HG03442 (cell line): ENCODE measurements at regions not wholly inside any gene's neighbourhood (a gene's known extent, or its start where the extent isn't known, plus 50 kb on each side); places are given as distances from the start of the nearest gene placed in this dataset.
A peak's percentile ranks its signal among the peaks of the same experiment; 100 is the strongest.

Experiments
- ATAC-seq: cut with Tn5 transposase; IDR thresholded peaks from one replicate; pipeline ENCODE4 v1.9.1; 2021; ENCODE audit warnings: mild to moderate bottlenecking, moderate library complexity; ENCODE audit not compliant: unreplicated experiment

- peak; percentile 50 for ATAC-seq
Observed at GRCh38 chr6:56772737-56773184, 130.1 kb upstream of the DST start.

DNA sequence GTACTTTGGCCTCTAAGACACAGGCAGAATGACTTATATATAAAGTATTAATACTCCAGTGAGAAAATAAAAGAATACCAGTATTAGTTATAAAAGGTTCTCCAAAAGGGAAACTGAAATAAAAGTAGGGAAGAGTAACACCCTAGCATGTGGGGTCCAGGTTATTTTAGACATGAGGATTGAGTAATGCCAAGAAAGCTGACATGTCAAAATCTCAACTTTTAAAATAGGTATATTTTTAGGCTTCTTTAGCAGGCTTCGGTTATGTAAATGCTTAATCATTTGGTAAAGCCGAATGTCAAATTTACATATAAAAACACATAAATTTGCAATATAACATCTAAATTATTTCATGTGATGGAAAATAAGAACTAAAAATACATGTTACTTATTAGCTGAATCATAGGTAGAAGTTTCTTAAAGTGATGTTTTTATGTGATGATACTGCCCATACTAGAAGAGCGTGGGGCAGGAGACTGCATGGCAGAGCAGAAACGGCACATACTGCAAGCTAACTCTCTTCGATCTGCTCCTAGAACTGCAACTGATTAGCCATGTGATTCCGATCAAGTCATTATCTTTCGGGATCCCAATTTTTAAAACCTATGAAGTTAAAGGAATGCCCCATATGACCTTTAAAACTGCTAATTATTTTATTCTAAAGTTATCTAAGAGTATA is 129.4 kb upstream of the DST start:
- ATAC-seq, result no peak

DNA sequence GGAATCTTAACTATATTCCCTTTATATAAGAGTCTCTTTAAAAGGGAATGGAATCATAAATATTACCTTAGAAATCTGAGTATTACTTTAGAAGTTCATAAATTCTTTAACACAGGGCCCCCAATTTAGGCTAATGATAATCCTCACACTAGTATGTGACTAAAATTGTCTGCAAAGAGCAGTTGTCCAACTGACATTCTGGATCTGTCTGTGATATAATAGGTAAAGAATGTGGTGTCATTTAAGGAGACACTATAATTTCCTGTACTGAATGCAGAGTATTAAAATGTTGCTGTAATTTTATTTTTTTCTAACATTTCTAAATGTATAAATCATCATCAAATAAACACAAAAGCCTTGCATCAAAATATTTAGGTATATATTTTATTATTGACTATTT is 128.5 kb upstream of the DST start:
- no peak for ATAC-seq

- no peak for ATAC-seq
Observed at GRCh38 chr6:56770011-56770520, 127.4 kb upstream of the DST start.

GRCh38 chr6:56767892-56768531 is 125.3 kb upstream of the DST start:
- ATAC-seq, result no peak

DNA sequence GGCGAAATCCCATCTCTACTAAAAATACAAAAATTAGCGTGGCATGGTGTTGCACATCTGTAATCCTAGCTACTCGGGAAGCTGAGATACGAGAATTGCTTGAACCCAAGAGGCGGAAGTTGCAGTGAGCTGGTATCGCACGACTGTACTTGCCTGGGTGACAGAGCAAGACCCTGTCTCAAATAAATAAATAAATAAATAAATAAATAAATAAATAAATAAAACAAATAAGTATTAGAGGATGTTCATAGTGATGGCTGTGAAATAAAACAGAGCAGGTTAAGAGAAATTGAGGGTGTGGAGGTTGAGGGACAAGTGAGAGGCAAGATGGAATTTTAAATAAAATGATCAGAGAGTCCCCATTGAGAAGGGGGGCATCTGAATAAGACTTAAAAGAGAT is 124.7 kb upstream of the DST start:
- ATAC-seq, result no peak

DNA sequence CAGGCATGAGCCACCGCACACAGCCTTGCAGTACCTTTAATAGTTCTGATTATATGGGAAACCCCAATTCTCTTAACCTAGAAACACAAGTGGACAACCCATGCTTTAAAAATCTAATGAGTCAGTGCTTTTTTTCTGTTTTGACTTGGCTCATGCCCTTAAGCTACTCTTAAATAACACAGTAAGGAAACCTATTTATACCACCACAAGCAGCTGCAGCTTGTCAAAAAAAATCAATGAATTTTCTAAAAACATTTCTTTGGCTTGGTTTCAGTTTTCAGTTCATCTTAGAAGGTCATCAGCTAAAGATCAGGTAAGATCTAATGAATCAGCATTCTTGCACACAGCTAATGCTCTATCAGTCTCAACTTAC is 124.1 kb upstream of the DST start:
- ATAC-seq, result peak; percentile 80

GRCh38 chr6:56766139-56766805 is 123.6 kb upstream of the DST start:
- ATAC-seq, result no peak

GRCh38 chr6:56765494-56765893 is 122.8 kb upstream of the DST start:
- ATAC-seq, result no peak

- peak; percentile 47 for ATAC-seq
Observed at GRCh38 chr6:56764081-56764566, 121.4 kb upstream of the DST start.

DNA sequence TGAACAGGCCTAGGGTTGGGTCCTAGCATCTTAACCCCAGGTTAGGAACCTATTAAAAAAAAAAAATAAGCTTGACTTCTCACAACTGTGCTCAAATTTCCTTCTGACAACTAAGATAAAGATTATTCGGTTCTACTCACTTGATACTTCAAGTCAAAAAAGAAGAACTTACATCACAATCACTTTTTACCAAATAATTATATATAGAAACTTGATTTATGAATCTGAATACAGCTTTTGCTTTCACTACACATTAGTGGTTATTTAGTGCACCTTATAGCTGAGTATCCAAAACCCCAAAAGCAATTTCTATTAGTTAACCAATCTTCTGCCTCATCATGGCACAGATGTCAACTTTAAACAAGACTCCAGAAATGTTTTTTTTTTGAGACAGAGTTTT is 119.0 kb upstream of the DST start:
- ATAC-seq, result no peak

DNA sequence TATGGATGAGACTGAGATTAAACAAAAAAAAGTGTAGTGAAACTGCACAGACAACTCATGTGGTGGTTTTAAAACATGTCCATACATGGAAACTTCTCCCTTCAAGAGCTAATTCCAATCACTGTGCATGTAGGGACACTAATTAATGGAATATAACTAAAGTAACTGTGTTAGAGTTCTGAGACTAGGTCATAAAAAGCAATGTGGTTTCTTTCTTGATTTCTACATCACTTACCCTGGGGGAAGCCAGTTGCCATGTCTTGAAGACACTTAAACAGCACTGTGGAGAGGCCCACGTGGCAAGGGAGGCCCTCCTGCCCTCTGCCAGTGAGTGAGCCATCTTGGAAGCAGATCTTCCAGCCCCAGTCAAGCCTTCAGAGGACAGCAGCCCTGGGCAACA is 118.2 kb upstream of the DST start:
- no peak for ATAC-seq

- peak; percentile 29 for ATAC-seq
Observed at GRCh38 chr6:56759521-56759920, 116.8 kb upstream of the DST start.

GRCh38 chr6:56758553-56758952 is 115.9 kb upstream of the DST start:
- ATAC-seq, result no peak

GRCh38 chr6:56758120-56758519 is 115.4 kb upstream of the DST start:
- ATAC-seq, result no peak

- no peak for ATAC-seq
Observed at GRCh38 chr6:56757588-56757984, 114.9 kb upstream of the DST start.

- no peak for ATAC-seq
Observed at GRCh38 chr6:56756791-56757587, 114.3 kb upstream of the DST start.

GRCh38 chr6:56756219-56756789 is 113.6 kb upstream of the DST start:
- no peak for ATAC-seq

- no peak for ATAC-seq
Observed at GRCh38 chr6:56755040-56755439, 112.4 kb upstream of the DST start.

DNA sequence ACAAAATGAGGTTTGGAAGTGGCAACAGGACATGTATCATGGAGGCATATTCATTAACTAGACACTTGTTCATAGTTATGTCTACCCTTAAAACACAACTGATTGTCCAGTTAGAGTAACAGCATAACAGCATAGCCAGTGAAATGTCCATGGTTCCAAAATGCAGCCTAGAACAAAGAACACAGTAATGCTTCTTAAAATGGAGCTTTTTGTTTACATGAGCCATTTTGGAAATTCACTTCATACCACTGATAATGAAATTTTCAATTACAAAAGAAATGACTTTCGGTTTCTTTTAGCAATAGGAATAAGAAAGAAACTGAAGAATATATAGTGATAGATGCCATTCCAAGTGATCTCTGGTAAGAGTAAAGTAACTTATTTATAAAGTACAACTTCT is 111.1 kb upstream of the DST start:
- ATAC-seq, result no peak

DNA sequence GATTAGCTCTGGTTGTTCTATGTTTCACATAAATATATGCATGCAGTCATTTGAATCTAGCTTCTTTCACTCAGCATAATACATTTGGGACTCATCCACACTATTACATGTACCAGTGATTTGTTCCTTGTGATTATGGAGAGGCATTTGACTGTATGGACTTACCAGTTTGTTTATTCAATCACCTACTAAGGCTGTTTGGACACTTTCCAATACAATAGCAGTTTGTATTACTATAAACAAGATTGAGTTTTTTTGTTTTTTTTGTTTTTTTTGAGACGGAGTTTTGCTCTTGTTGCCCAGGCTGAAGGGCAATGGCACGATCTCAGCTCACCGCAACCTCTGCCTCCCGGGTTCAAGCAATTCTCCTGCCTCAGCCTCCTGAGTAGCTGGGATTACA is 109.8 kb upstream of the DST start:
- no peak for ATAC-seq
